ENCODE measurements at regions not wholly inside any gene's neighbourhood (a gene's known extent, or its start where the extent isn't known, plus 50 kb on each side); places are given as distances from the start of the nearest gene placed in this dataset.

DNA sequence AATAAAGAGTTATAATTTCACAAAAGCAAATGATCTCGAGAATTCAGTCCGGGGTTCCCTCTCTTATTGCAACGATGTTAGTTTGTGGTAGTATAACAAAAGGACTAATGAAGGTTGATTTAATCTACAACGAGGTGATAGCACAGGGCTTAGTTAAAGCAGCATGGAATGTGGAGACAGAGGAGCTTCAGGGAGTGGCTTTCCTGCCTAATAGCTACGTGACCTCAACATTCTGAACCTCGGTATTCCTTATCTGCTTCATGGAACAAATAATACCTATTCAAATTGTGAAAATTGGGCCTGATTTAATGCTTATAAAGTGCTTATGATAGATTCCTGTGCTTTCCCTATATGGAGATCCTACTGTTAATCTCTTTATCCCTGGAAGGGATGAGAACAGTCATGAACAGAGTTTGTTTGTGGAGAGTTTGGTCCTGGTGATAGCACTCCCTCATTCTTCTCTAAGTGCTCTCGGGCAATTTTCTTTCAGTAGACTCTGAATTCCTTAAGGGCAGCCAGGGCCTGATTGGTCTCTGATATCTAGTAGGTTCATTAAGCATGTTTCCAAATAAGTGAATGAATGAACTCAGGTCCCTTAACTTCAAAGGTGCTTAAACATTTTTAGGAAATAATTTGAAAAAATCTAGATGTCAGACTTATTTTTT, 104.1 kb upstream of the TUT7 start:
- TF ChIP-seq, protein P1, sequence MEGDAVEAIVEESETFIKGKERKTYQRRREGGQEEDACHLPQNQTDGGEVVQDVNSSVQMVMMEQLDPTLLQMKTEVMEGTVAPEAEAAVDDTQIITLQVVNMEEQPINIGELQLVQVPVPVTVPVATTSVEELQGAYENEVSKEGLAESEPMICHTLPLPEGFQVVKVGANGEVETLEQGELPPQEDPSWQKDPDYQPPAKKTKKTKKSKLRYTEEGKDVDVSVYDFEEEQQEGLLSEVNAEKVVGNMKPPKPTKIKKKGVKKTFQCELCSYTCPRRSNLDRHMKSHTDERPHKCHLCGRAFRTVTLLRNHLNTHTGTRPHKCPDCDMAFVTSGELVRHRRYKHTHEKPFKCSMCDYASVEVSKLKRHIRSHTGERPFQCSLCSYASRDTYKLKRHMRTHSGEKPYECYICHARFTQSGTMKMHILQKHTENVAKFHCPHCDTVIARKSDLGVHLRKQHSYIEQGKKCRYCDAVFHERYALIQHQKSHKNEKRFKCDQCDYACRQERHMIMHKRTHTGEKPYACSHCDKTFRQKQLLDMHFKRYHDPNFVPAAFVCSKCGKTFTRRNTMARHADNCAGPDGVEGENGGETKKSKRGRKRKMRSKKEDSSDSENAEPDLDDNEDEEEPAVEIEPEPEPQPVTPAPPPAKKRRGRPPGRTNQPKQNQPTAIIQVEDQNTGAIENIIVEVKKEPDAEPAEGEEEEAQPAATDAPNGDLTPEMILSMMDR (conservative IDR thresholded peaks at IDR 0.05), result no peak
- TF ChIP-seq ZFX (IDR thresholded peaks at IDR 0.05), result no peak
